ENCODE measurements at regions not wholly inside any gene's neighbourhood (a gene's known extent, or its start where the extent isn't known, plus 50 kb on each side); places are given as distances from the start of the nearest gene placed in this dataset.

DNA sequence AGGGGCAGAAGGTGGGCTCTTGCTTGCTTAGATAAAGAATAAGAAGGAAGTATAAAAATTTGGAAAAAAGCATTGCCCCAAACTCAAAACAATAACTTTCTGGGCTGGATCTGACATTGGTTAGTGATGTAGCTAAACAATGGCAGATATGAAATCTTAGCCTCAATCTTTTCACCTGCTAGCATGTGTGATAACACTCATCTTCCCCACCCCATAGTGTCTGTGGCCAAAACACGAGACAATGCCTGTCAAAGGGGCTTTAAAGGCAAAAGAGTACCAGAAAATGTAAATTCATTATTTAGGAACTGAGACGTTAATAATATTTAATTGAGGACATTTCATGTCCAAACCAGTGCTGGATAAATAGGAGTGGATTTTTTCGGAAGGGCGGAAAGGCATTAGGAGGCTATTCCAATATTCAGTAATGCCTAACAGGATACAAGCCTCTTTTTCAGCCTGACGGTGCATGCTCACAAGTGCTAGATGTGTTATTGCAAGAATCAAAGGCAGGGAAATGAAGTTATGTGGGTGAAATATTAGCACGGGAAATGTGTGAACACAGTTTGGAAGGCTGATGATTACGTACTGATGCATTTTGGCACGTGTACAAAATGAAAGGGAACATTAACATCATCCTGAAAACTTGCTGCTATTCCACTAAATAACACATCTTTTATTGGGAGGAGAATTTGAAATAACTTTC, 395.7 kb downstream of the GALR1 start:
- TF ChIP-seq, protein P1, sequence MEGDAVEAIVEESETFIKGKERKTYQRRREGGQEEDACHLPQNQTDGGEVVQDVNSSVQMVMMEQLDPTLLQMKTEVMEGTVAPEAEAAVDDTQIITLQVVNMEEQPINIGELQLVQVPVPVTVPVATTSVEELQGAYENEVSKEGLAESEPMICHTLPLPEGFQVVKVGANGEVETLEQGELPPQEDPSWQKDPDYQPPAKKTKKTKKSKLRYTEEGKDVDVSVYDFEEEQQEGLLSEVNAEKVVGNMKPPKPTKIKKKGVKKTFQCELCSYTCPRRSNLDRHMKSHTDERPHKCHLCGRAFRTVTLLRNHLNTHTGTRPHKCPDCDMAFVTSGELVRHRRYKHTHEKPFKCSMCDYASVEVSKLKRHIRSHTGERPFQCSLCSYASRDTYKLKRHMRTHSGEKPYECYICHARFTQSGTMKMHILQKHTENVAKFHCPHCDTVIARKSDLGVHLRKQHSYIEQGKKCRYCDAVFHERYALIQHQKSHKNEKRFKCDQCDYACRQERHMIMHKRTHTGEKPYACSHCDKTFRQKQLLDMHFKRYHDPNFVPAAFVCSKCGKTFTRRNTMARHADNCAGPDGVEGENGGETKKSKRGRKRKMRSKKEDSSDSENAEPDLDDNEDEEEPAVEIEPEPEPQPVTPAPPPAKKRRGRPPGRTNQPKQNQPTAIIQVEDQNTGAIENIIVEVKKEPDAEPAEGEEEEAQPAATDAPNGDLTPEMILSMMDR (IDR thresholded peaks at IDR 0.05): no peak

DNA sequence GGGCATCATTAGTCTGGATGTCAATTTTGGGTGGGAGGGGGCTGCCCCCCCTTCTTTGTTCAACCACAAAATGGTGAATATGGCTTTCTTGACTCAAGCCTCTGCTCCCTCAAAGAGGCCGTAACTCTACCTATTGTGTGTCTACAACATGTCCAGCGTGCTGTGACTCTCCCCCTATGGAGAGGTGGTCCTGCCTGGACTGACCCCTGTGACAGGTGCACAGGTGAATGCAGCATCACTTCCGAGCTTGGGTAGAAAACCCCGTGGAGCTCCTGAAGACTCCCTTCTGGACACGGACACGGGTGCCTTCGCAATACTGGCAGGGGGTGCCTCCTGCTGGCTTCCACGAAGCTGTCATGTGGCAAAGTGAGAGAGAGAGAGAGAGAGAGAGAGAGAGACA, 397.8 kb downstream of the GALR1 start:
- TF ChIP-seq, protein P1 (IDR thresholded peaks at IDR 0.05): no peak

DNA sequence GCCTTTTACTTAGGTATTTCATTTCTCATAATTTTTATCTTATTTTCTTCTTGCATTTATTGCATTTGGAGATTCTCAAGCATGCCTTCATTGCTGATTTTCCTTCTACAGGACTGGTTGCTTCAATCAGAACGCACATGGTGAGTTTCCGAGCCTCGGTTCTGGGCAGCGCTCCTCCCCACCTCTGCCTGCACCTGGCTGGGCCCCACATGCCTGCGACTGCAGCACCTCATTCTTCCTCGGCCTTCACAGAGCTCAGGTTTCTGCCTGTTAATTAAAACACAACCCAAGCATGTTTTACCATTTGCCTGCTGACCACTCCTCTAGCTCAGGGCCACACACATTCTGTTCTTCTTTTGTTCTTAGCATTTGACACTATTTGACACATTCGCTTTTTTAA, 398.8 kb downstream of the GALR1 start:
- TF ChIP-seq, protein P1 (IDR thresholded peaks at IDR 0.05): no peak

DNA sequence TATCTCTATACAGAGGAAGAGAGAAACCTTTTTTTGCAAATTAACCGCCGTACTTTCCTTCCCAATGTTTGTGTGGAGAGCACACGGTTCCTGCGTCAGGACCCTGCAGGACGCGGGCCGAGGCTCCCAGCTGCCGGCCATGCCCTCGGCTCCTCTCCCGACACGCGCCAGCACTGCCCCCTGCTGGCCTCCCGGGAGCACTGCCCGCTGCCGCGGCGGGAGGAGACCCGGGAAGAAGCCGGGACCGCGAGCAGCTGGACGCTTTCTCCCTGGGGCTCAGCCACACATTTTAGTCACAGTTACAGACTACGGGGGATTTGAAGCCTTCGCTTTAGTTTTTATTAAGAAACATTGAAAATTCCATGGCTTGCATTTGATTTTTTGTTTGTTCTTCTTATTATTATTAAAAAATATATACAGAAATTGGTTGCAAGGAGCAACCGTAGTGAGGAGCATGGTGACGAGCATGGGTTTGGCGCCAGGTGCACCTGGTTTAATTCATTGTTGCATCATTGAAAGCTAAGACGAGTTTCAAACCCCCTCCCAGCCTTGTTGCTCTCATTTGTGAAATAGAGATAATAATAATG, 401.2 kb downstream of the GALR1 start:
- TF ChIP-seq, protein P1 (IDR thresholded peaks at IDR 0.05): peak; percentile 98

DNA sequence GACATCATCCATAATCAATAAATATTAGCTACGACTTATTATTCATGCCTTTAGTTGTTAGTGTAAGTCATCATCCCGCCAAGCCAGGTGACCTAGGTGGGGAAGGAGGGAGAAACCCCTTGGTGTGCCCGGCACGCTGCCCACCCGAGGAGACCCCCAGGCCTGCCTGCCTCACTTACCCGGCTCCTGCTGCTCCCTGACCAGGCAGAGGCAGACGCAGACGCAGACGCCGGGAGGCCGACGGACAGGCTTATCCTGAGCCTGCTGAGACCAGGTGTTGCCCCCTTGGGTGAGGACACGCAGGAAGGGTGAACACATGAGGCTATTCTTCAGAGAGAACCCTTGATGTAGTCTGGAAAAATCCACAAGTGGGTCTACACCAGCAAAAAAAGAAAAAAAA, 401.8 kb downstream of the GALR1 start:
- TF ChIP-seq, protein P1 (IDR thresholded peaks at IDR 0.05): no peak

DNA sequence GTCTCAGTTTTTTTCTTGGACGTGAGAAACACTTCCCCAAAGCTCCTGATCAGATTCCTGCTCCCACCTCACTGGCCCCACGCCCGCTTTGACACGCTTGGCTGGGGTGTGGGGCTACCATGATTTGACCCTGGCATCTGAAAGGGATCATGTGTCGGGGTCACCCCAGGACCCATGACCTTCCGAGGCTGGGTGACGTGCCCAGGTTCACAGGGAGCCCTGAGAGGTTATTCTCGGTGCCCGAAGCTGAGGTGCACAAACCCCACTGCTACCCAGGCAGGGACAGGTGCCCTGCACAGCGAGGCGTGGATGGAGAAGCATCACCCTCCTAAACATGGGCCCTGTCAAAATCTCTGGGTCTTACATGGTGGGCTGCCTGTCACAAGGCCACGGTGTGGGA, 404.1 kb downstream of the GALR1 start:
- TF ChIP-seq, protein P1 (IDR thresholded peaks at IDR 0.05): no peak

DNA sequence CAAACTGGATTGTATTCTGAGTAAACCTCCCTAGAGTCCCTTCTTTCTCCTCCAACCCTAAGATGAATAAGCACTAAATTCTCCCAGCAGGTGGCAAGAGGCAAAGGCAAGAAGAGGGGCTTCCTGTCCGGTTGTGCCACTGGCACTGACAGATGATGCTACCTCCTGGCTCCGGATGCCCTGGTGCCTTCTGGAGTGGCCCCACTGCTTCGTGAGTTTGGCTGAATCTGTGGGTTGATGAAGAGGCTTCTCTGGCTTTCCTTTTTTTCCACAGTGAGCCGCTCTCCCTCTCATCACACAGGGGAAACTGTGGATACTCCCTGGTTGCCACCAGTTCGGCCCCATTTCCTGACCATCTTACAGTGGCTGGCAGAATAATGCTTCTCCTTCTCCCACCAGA, 404.7 kb downstream of the GALR1 start:
- TF ChIP-seq, protein P1 (IDR thresholded peaks at IDR 0.05): no peak

Measured in LNCAP (cell line).